ENCODE measurements at regions not wholly inside any gene's neighbourhood (a gene's known extent, or its start where the extent isn't known, plus 50 kb on each side); places are given as distances from the start of the nearest gene placed in this dataset.
"Not testable (repeated sequence)": the region's sequence is repeated elsewhere in the genome, so short reads cannot be mapped to it uniquely, and the experiment has no call there.

GRCh38 chr17:65301882-65302281, 164.7 kb downstream of the RGS9 start:
- not testable (repeated sequence) for DNase-seq

DNA sequence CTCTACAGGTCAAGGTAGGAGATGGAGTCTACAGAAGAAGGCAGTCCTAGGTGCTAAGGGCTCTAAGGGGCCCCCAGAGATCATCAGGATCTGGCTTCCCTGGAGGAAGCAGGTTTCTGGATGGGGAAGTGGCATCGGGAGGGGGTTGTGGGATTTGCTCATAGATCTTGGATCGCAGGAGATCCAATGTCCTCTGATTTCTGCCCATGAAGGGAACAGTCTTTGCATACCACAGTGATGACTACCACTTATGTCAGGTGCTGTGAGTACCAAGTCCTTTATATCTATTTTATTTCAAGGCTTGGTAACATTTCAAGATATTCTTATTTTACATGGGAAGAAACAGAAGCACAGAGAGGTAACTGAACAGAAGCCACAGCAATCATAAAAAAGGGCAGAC, 164.0 kb downstream of the RGS9 start:
- DNase-seq: no peak

DNA sequence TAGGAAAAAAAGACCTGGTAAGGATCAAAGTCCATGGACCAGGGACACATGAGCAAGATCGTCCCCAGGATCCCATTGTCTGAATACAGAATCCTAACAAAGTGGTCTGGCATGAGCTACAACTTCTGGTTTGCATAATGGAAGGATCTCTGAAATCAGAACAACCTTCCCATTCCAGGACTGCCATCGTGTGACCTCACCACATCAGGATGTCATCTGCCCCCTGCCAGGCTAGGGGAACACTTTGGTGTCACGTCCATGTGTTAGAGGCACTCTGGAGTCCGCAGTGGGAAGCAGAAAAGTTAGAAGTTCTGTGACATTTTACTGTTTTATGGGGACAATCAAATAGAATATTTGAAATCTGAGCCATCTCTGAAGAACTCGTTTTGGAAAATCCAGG, 160.7 kb downstream of the RGS9 start:
- DNase-seq: no peak

GRCh38 chr17:65297384-65297783, 160.2 kb downstream of the RGS9 start:
- no peak for DNase-seq

- peak; percentile 1 to 39 for DNase-seq
Measured at GRCh38 chr17:65294181-65294719, 157.1 kb downstream of the RGS9 start.

DNA sequence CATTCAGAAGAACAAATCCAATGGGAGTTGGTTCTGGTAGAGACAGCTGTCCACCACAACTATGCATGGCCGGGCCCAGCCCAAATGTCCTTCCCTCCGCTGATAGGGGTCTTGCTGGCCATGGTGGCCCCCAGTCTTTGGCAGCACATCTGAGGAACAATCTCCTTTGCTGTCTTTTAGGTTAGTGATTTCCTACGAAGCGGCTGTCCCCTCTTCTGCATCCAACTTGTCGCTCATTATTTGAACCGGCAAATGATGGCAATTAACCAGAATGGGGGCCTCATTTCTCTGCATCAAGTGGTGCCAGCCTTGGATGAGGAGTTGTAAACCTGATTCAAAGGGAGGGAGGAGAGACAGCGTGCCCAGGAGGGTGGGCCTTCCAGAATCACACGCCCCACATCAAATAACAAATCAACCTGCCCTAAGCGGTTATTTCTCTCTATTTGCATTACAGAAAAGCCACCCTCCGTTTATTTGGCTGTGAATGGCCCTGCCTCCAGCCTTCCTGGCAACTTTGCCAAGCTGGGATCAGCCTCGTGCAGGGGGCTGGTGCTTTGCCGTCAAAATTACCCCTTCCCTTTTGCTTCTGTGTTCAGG, 156.5 kb downstream of the RGS9 start:
- DNase-seq: no peak

GRCh38 chr17:65292430-65292829, 155.3 kb downstream of the RGS9 start:
- DNase-seq: no peak

- DNase-seq: not testable (repeated sequence)
Measured at GRCh38 chr17:65291301-65291700, 154.1 kb downstream of the RGS9 start.

DNA sequence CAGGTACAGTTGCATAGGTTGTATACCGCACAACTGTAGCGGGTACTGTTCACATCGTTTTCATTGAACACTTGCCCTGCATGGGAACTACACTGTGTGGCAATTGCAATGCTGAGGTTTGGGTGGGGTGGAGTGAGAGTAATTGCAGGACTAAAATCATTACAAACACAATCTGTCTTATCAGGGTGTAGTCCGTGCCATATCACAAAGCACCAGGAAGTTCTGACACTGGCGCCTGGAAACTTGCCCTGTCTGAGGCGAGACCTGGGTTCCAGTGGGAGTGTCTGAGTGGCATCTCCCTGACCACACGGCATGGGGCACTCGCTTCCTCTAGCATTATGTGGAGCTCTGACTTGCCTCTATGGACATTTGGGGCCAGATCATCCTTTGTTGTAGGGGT, 153.4 kb downstream of the RGS9 start:
- DNase-seq: no peak

DNA sequence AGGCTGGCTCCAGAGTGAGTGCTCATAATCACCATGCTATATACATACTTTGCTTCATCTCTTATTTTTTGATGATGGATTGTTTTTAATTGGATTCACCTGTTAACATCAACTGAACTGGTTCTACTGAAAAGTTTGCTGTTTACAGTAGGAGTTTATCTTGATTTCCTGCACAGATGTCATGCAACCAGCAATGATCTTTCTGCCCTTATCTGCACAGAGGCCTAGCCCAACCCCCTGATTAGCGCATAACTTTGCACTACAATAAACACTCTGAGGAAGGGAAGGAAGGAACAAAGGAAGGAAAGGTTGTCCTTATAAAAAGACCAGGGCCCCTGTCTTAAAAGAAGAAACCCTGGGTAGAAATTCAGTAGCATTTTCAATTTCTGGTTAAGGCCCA, 152.9 kb downstream of the RGS9 start:
- DNase-seq: no peak

- DNase-seq: no peak
Measured at GRCh38 chr17:65287040-65287439, 149.9 kb downstream of the RGS9 start.

DNA sequence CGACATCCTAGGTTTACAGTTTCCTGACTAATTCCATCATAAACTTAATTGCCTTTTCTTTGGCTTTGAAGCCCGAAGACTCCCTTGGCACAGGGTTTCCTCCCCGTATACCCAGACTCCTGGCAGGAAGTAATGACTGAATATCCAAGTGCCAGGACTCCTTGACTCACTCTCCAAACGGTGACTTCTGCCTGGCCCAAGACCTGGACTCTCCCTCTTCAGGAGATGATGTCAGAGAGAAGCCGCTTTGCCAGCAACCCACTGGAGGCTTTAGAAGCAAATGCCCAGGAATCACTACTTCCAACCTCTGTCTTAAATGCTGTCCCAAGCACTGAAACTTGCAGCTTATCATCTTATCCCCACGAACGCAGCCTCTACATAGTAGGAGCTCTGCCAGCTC, 146.5 kb downstream of the RGS9 start:
- no peak for DNase-seq

GRCh38 chr17:65279456-65279855, 142.3 kb downstream of the RGS9 start:
- DNase-seq: no peak

- DNase-seq: no peak
Measured at GRCh38 chr17:65278820-65279184, 141.6 kb downstream of the RGS9 start.

GRCh38 chr17:65278050-65278819, 141.1 kb downstream of the RGS9 start:
- DNase-seq: no peak

- no peak for DNase-seq
Measured at GRCh38 chr17:65277576-65277975, 140.4 kb downstream of the RGS9 start.
